Smooth muscle cell (in vitro differentiated cells): ENCODE measurements at regions not wholly inside any gene's neighbourhood (a gene's known extent, or its start where the extent isn't known, plus 50 kb on each side); places are given as distances from the start of the nearest gene placed in this dataset.

Experiments used
- DNase-seq: peaks from one replicate; lab custom pipeline; 2025; ENCODE audit not compliant: unreplicated experiment; lab: John Stamatoyannopoulos, UW
- H2AFZ ChIP-seq: fragments of 200-600 bp; sonication (generic); 2 replicates; pipeline ENCODE4 v1.6.0; 2016; ENCODE audit warnings: antibody characterized with exemption, low read depth, mild to moderate bottlenecking
- H3F3A ChIP-seq: fragments of 200-600 bp; sonication (generic); 2 replicates; pipeline ENCODE4 v1.6.0; 2017; ENCODE audit warnings: antibody characterized with exemption, low read depth
- H3K27ac ChIP-seq: fragments of 200-600 bp; sonication (generic); 2 replicates; pipeline ENCODE4 v1.5.1; 2016; ENCODE audit warnings: low read depth, mild to moderate bottlenecking
- H3K27me3 ChIP-seq: fragments of 200-600 bp; sonication (generic); 2 replicates; pipeline ENCODE4 v1.6.1; 2016; ENCODE audit warnings: low read depth, mild to moderate bottlenecking
- H3K36me3 ChIP-seq: fragments of 200-600 bp; sonication (generic); 2 replicates; pipeline ENCODE4 v1.5.1; 2016; ENCODE audit warnings: low read depth
- H3K4me1 ChIP-seq: fragments of 200-600 bp; sonication (generic); 2 replicates; pipeline ENCODE4 v1.5.1; 2016; ENCODE audit warnings: low read depth
- H3K4me2 ChIP-seq: fragments of 200-600 bp; sonication (generic); 2 replicates; pipeline ENCODE4 v1.6.0; 2016; ENCODE audit warnings: mild to moderate bottlenecking
- H3K4me3 ChIP-seq: fragments of 200-600 bp; sonication (generic); 2 replicates; pipeline ENCODE4 v1.5.1; 2016; ENCODE audit warnings: mild to moderate bottlenecking
- H3K79me2 ChIP-seq: fragments of 200-600 bp; sonication (generic); 2 replicates; pipeline ENCODE4 v1.6.0; 2016; ENCODE audit warnings: low read depth, mild to moderate bottlenecking
- H3K9ac ChIP-seq: fragments of 200-600 bp; sonication (generic); 2 replicates; pipeline ENCODE4 v1.6.0; 2016; ENCODE audit warnings: low read depth
- H3K9me3 ChIP-seq: fragments of 200-600 bp; sonication (generic); replicated peaks from 2 replicates; pipeline ENCODE4 v1.5.1; 2016; ENCODE audit warnings: low read depth
- H4K20me1 ChIP-seq: fragments of 200-600 bp; sonication (generic); 2 replicates; pipeline ENCODE4 v1.6.0; 2016; ENCODE audit warnings: low read depth
- CTCF ChIP-seq: fragments of 200-600 bp; sonication (generic); IDR thresholded peaks from 2 replicates; pipeline ENCODE4 v1.5.1; 2017; ENCODE audit warnings: borderline replicate concordance, mild to moderate bottlenecking, antibody characterized with exemption; ENCODE audit not compliant: insufficient read depth, poor library complexity, severe bottlenecking
- WGBS: methylation state at CpG from one replicate; pipeline ENCODE4 v1.1.7; 2016; ENCODE audit warnings: low lambda C conversion rate; 5-methylcytosine and 5-hydroxymethylcytosine counted together

DNA sequence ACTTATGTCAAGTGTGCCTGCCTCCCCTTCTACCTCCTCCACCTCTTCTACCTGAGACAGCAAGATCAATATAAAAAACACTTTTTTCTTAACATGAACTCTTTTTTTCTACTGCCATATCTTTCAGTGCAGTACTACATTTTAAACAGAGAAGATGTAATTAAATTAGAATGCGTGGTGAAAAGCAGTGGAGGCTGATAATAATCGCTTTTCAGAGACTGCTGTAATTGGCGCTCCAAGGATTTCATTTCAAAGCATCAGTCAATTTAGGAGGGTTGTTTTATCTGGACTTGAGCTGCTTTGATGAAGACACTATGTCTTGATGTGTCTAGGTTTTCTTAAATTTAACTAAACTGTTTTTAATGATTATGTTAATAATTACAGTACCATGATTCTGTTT, 85.3 kb upstream of the CRBN start:
- no peaks in the 10 kb centered on the region for H4K20me1 ChIP-seq
- H3K36me3 ChIP-seq: no peaks in the 10 kb centered on the region
- H3K9ac ChIP-seq: no peak overlapping the region

DNA sequence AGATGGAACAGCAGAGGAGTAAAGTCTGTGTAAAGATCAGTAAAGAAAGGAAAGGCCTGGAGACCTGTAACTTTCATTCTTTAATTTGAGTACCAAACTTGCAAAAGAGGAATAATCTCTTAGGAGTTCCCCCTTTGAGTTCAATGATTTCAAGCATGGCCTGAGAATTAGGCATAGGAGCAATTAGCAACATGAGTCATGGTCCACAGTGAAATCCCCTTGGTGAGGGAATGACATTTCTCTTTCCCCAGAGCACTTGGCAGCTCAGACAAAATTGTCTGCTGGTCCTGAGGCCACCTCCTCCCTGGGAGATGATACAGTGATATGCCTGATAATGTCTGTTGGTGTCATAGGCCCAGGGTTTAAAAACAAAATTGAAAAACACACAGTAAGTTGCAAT, 81.4 kb upstream of the CRBN start:
- no peak for TF ChIP-seq CTCF
- Histone ChIP-seq H3K4me1 (no peaks in the 10 kb centered on the region), H4K20me1 (no peaks in the 10 kb centered on the region), H3K27me3 (no peaks in the 10 kb centered on the region), H3K36me3 (no peaks in the 10 kb centered on the region), H3K9me3 (no peaks in the 10 kb centered on the region), H3F3A (no peaks in the 10 kb centered on the region), H2AFZ (no peak overlapping the region), H3K4me3 (no peak overlapping the region), H3K9ac (no peak overlapping the region), H3K79me2 (no peaks in the 10 kb centered on the region), H3K27ac (peak overlapping the region; percentile 29), H3K4me2 (peak overlapping the region; percentile 18)
- DNase-seq: no peak

More for the DNA sequence above, 85.3 kb upstream of the CRBN start:
- TF ChIP-seq CTCF: no peak
- Histone ChIP-seq H3K4me1 (no peaks in the 10 kb centered on the region), H3K4me2 (no peak overlapping the region), H3K27me3 (no peaks in the 10 kb centered on the region), H3K27ac (no peak overlapping the region), H3K79me2 (no peaks in the 10 kb centered on the region), H3K9me3 (no peaks in the 10 kb centered on the region), H2AFZ (no peak overlapping the region), H3K4me3 (no peak overlapping the region), H3F3A (no peaks in the 10 kb centered on the region)
- DNase-seq: no peak
- WGBS: 91% methylated on average over 3 of the region's 3 CpGs

GRCh38 chr3:3259181-3259580, 79.7 kb upstream of the CRBN start:
- no peak for TF ChIP-seq CTCF
- 44% methylated on average over 3 of the region's 3 CpGs for WGBS
- H3K36me3 ChIP-seq: no peaks in the 10 kb centered on the region

GRCh38 chr3:3258281-3258680, 78.8 kb upstream of the CRBN start:
- no peaks in the 10 kb centered on the region for H4K20me1 ChIP-seq
- H3K79me2 ChIP-seq: no peaks in the 10 kb centered on the region
- H3F3A ChIP-seq: no peaks in the 10 kb centered on the region
- H3K9me3 ChIP-seq: no peaks in the 10 kb centered on the region
- H3K4me2 ChIP-seq: no peak overlapping the region
- H2AFZ ChIP-seq: no peak overlapping the region
- no peak for TF ChIP-seq CTCF
- 72% methylated on average over 3 of the region's 3 CpGs for WGBS
- no peaks in the 10 kb centered on the region for H3K36me3 ChIP-seq
- DNase-seq: no peak
- H3K4me3 ChIP-seq: no peak overlapping the region
- H3K9ac ChIP-seq: no peak overlapping the region
- peak overlapping the region; percentile 44 for H3K27ac ChIP-seq
- no peaks in the 10 kb centered on the region for H3K4me1 ChIP-seq
- no peaks in the 10 kb centered on the region for H3K27me3 ChIP-seq

More at GRCh38 chr3:3259181-3259580, 79.7 kb upstream of the CRBN start:
- H3K9me3 ChIP-seq: no peaks in the 10 kb centered on the region
- no peaks in the 10 kb centered on the region for H3K4me1 ChIP-seq
- no peak overlapping the region for H3K9ac ChIP-seq
- no peak for DNase-seq
- H2AFZ ChIP-seq: no peak overlapping the region
- H3K4me2 ChIP-seq: peak overlapping the region; percentile 48
- H3K27me3 ChIP-seq: no peaks in the 10 kb centered on the region
- H3K27ac ChIP-seq: peak overlapping the region; percentile 44
- no peaks in the 10 kb centered on the region for H3K79me2 ChIP-seq
- H3K4me3 ChIP-seq: no peak overlapping the region
- H4K20me1 ChIP-seq: no peaks in the 10 kb centered on the region
- H3F3A ChIP-seq: no peaks in the 10 kb centered on the region
